ENCODE measurements at regions not wholly inside any gene's neighbourhood (a gene's known extent, or its start where the extent isn't known, plus 50 kb on each side); places are given as distances from the start of the nearest gene placed in this dataset.

- TF ChIP-seq CTCF (IDR thresholded peaks at IDR 0.05; ENCODE audit: borderline replicate concordance, extremely low read depth, insufficient read depth) = no peak
- Histone ChIP-seq H3K27me3 (ENCODE audit: control insufficient read depth, insufficient read depth, low read length) (no peaks in the 10 kb centered on the region), H3K27ac (ENCODE audit: low read depth in 2 of 2, low read length in 2 of 2) (no peak overlapping the region), H3K4me3 (ENCODE audit: low read length in 3 of 3) (no peak overlapping the region), H3K9me3 (ENCODE audit: control insufficient read depth in 2 of 3, insufficient read depth in 1 of 3, low read length in 3 of 3) (no peaks in the 10 kb centered on the region), H3K9ac (ENCODE audit: low read length in 3 of 3) (no peak overlapping the region), H3K4me1 (ENCODE audit: control insufficient read depth in 2 of 3, insufficient read depth in 2 of 3, low read depth in 1 of 3, low read length in 3 of 3) (no peaks in the 10 kb centered on the region), H3K36me3 (ENCODE audit: control insufficient read depth in 2 of 3, insufficient read depth in 3 of 3, low read length in 3 of 3) (no peaks in the 10 kb centered on the region)
- intact Hi-C loops (cut with DNase I) = no loop called here
- FAIRE-seq = no peak
- DNase-seq = no peak
These were observed 324.9 kb upstream of the DAB1 start for GRCh38 chr1:57748719-57749118.

GRCh38 chr1:57747818-57748217 is 324.0 kb upstream of the DAB1 start:
- Histone ChIP-seq H3K4me1 (ENCODE audit: control insufficient read depth in 2 of 3, insufficient read depth in 2 of 3, low read depth in 1 of 3, low read length in 3 of 3) (no peaks in the 10 kb centered on the region), H3K27ac (ENCODE audit: low read depth in 2 of 2, low read length in 2 of 2) (no peak overlapping the region), H3K9me3 (ENCODE audit: control insufficient read depth in 2 of 3, insufficient read depth in 1 of 3, low read length in 3 of 3) (no peaks in the 10 kb centered on the region), H3K4me3 (ENCODE audit: low read length in 3 of 3) (no peak overlapping the region), H3K27me3 (ENCODE audit: control insufficient read depth, insufficient read depth, low read length) (no peaks in the 10 kb centered on the region), H3K9ac (ENCODE audit: low read length in 3 of 3) (no peak overlapping the region), H3K36me3 (ENCODE audit: control insufficient read depth in 2 of 3, insufficient read depth in 3 of 3, low read length in 3 of 3) (no peaks in the 10 kb centered on the region)
- no peak for DNase-seq
- no peak for FAIRE-seq
- intact Hi-C loops (cut with DNase I) = no loop called here
- TF ChIP-seq CTCF (IDR thresholded peaks at IDR 0.05; ENCODE audit: borderline replicate concordance, extremely low read depth, insufficient read depth) = no peak

- intact Hi-C loops (cut with DNase I) = no loop called here
- no peak for TF ChIP-seq CTCF (IDR thresholded peaks at IDR 0.05; ENCODE audit: borderline replicate concordance, extremely low read depth, insufficient read depth)
- H3K9ac ChIP-seq (ENCODE audit: low read length in 3 of 3) = no peak overlapping the region
- H3K4me1 ChIP-seq (ENCODE audit: control insufficient read depth in 2 of 3, insufficient read depth in 2 of 3, low read depth in 1 of 3, low read length in 3 of 3) = no peaks in the 10 kb centered on the region
- no peaks in the 10 kb centered on the region for H3K27me3 ChIP-seq (ENCODE audit: control insufficient read depth, insufficient read depth, low read length)
- no peak for DNase-seq
- H3K36me3 ChIP-seq (ENCODE audit: control insufficient read depth in 2 of 3, insufficient read depth in 3 of 3, low read length in 3 of 3) = no peaks in the 10 kb centered on the region
- no peaks in the 10 kb centered on the region for H3K9me3 ChIP-seq (ENCODE audit: control insufficient read depth in 2 of 3, insufficient read depth in 1 of 3, low read length in 3 of 3)
- FAIRE-seq = no peak
- H3K4me3 ChIP-seq (ENCODE audit: low read length in 3 of 3) = no peak overlapping the region
- H3K27ac ChIP-seq (ENCODE audit: low read depth in 2 of 2, low read length in 2 of 2) = no peak overlapping the region
These were observed 317.7 kb upstream of the DAB1 start for GRCh38 chr1:57741521-57741920.

- H3K27me3 ChIP-seq (ENCODE audit: control insufficient read depth, insufficient read depth, low read length) = no peaks in the 10 kb centered on the region
- H3K27ac ChIP-seq (ENCODE audit: low read depth in 2 of 2, low read length in 2 of 2) = no peak overlapping the region
- H3K9ac ChIP-seq (ENCODE audit: low read length in 3 of 3) = no peak overlapping the region
- FAIRE-seq (no peak), DNase-seq (no peak)
- no peak overlapping the region for H3K4me3 ChIP-seq (ENCODE audit: low read length in 3 of 3)
- no peaks in the 10 kb centered on the region for H3K9me3 ChIP-seq (ENCODE audit: control insufficient read depth in 2 of 3, insufficient read depth in 1 of 3, low read length in 3 of 3)
- no peak for TF ChIP-seq CTCF (IDR thresholded peaks at IDR 0.05; ENCODE audit: borderline replicate concordance, extremely low read depth, insufficient read depth)
- intact Hi-C loops (cut with DNase I) = no loop called here
- no peaks in the 10 kb centered on the region for H3K4me1 ChIP-seq (ENCODE audit: control insufficient read depth in 2 of 3, insufficient read depth in 2 of 3, low read depth in 1 of 3, low read length in 3 of 3)
- H3K36me3 ChIP-seq (ENCODE audit: control insufficient read depth in 2 of 3, insufficient read depth in 3 of 3, low read length in 3 of 3) = no peaks in the 10 kb centered on the region
These were observed 313.1 kb upstream of the DAB1 start for GRCh38 chr1:57736940-57737339.
